ENCODE measurements at regions not wholly inside any gene's neighbourhood (a gene's known extent, or its start where the extent isn't known, plus 50 kb on each side); places are given as distances from the start of the nearest gene placed in this dataset.

GRCh38 chrX:805988-806387 lies 175.4 kb downstream of the SHOX start:
- no peak for DNase-seq (ENCODE audit: low spot score)

GRCh38 chrX:805103-805670 lies 174.6 kb downstream of the SHOX start:
- no peak for DNase-seq (ENCODE audit: low spot score)

- no peak for DNase-seq (ENCODE audit: low spot score)
These were observed 172.3 kb downstream of the SHOX start for GRCh38 chrX:802846-803245.

GRCh38 chrX:799808-800207 lies 169.2 kb downstream of the SHOX start:
- DNase-seq (ENCODE audit: low spot score): no peak

GRCh38 chrX:794311-794710 lies 163.7 kb downstream of the SHOX start:
- no peak for DNase-seq (ENCODE audit: low spot score)

GRCh38 chrX:793216-793770 lies 162.7 kb downstream of the SHOX start:
- no peak for DNase-seq (ENCODE audit: low spot score)

GRCh38 chrX:791479-792034 lies 161.0 kb downstream of the SHOX start:
- DNase-seq (ENCODE audit: low spot score): no peak

GRCh38 chrX:790783-791360 lies 160.3 kb downstream of the SHOX start:
- DNase-seq (ENCODE audit: low spot score): no peak

GRCh38 chrX:790041-790506 lies 159.5 kb downstream of the SHOX start:
- DNase-seq (ENCODE audit: low spot score): no peak

GRCh38 chrX:789096-789495 lies 158.5 kb downstream of the SHOX start:
- no peak for DNase-seq (ENCODE audit: low spot score)

GRCh38 chrX:786441-786881 lies 155.9 kb downstream of the SHOX start:
- DNase-seq (ENCODE audit: low spot score): no peak

- DNase-seq (ENCODE audit: low spot score): no peak
These were observed 154.2 kb downstream of the SHOX start for GRCh38 chrX:784829-785228.

- DNase-seq (ENCODE audit: low spot score): no peak
These were observed 150.9 kb downstream of the SHOX start for GRCh38 chrX:781224-782204.

GRCh38 chrX:776529-777230 lies 146.1 kb downstream of the SHOX start:
- peak; percentile 21 for DNase-seq (ENCODE audit: low spot score)

- peak; percentile 4 for DNase-seq (ENCODE audit: low spot score)
These were observed 145.5 kb downstream of the SHOX start for GRCh38 chrX:776061-776460.

GRCh38 chrX:774536-774935 lies 143.9 kb downstream of the SHOX start:
- no peak for DNase-seq (ENCODE audit: low spot score)

- DNase-seq (ENCODE audit: low spot score): no peak
These were observed 142.9 kb downstream of the SHOX start for GRCh38 chrX:773292-774025.

GRCh38 chrX:771536-771935 lies 140.9 kb downstream of the SHOX start:
- DNase-seq (ENCODE audit: low spot score): no peak

- DNase-seq (ENCODE audit: low spot score): no peak
These were observed 139.2 kb downstream of the SHOX start for GRCh38 chrX:769796-770195.

GRCh38 chrX:768596-768995 lies 138.0 kb downstream of the SHOX start:
- no peak for DNase-seq (ENCODE audit: low spot score)

- no peak for DNase-seq (ENCODE audit: low spot score)
These were observed 128.3 kb downstream of the SHOX start for GRCh38 chrX:758917-759316.
